EL (cell line): ENCODE measurements at regions not wholly inside any gene's neighbourhood (a gene's known extent, or its start where the extent isn't known, plus 50 kb on each side); places are given as distances from the start of the nearest gene placed in this dataset.
"Not testable (repeated sequence)": the region's sequence is repeated elsewhere in the genome, so short reads cannot be mapped to it uniquely, and the experiment has no call there.

ENCODE experiments used
- DNase-seq: peaks from one replicate; pipeline ENCODE4 v3.0.0-alpha.2; 2016

DNA sequence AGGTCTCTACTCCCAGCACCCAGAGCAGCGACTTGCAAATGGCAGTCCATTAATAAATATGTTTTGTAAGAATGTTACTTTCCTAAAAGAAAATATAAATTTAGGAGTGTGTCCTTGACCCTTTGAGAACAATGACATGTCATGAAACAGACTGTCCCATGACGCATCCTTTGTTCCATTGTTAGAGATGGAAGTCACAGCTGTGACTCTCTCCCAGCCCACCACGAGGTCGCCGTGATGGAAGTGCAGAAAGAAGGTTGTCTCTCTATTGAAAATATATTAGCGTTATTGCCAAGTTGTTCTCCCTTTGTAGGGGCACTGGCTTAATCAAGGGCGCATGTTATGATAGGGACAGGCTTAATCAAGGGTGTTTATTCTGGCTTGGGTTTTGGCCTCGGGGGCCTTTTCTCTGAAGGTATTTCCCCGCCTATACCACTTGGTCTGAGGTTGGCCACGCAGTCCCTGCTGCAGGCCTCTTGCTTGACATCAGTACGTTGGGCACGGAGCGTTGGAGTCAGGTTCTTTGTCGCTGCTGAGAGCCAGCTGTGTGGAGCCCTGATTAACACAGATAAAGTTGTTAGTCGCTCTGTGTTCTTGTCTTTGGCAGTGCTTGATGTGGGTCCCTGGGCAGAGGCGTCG, 126.7 kb upstream of the ZNF536 start:
- no peak for DNase-seq

DNA sequence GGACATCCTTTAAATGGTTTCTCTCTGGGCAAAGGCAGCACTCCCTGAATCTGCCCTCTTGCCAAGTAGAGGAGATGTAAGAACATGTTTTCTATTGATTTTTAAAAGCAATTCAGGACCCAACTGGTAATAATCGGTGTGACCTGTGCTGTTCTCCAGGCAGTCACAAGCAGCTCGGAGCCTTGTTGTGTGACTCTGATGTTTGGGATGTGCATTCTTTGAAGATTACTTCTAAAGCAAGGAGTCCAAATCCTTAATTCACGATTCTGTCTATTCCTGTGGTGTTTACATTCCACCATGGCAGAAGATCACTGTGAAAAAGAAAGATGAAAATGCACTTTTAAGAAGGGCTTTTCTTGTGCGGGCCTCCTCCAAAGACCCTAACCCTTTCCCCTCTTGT, 122.3 kb upstream of the ZNF536 start:
- DNase-seq = no peak

- no peak for DNase-seq
These were observed 120.0 kb upstream of the ZNF536 start for GRCh38 chr19:30252214-30252613.

GRCh38 chr19:30253581-30253996, 118.6 kb upstream of the ZNF536 start:
- DNase-seq = no peak

DNA sequence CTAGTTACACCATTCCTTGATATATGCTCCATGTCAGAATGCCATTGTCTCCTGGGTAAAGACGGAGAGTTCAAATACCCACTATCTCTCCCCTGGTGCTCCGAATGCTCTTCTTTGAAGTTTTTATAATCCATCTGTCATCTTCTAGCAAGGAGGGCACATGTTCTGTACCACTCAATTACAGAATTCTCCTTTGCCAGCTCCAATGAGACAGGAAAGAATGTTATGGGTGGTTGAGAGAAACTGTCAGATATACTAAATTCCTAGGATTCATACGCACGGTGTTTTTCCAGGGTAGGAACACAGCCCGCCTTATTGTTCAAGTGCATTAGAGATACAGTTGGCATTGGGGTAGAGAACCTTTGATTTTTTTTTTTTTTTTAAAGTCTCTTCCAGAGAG, 118.0 kb upstream of the ZNF536 start:
- no peak for DNase-seq

DNA sequence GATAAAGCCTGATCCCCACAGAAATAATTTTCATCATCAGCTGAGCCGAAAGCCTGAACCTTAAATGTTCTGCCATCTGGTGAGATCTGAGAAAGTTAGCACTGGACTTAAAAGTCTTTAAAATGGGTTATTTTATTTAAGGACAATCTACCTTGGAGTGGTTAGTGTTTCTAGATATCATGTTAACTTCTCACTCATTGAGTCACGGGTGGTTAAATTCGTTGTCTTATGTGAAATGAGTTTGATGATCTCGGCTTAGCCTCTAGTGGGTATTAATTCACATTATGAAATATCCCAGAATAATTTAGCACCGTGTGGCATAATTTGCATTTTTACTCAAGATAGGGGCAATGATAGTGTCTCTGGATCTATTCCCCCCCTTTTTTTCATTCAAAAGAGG, 117.4 kb upstream of the ZNF536 start:
- no peak for DNase-seq

- no peak for DNase-seq
These were observed 116.2 kb upstream of the ZNF536 start for GRCh38 chr19:30255791-30256495.

GRCh38 chr19:30256496-30256850, 115.7 kb upstream of the ZNF536 start:
- no peak for DNase-seq

- no peak for DNase-seq
These were observed 108.3 kb upstream of the ZNF536 start for GRCh38 chr19:30263830-30264381.

DNA sequence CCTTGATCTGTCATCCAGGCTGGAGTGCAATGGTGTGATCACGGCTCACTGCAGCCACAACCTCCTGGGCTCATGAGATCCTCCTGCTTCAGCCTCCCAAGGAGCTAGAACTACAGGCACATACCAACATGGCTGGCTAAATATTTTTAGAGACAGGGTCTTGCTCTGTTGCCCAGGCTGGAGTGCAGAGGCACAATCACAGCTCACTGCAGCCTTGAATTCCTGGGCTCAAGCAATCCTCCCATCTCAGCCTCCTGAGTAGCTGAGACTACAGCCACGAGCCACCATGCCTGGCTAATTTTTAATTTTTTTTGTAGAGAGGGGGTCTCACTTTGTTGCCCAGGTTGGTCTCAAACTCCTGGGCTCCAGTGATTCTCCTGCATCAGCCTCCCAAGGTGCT, 106.3 kb upstream of the ZNF536 start:
- DNase-seq = not testable (repeated sequence)

DNA sequence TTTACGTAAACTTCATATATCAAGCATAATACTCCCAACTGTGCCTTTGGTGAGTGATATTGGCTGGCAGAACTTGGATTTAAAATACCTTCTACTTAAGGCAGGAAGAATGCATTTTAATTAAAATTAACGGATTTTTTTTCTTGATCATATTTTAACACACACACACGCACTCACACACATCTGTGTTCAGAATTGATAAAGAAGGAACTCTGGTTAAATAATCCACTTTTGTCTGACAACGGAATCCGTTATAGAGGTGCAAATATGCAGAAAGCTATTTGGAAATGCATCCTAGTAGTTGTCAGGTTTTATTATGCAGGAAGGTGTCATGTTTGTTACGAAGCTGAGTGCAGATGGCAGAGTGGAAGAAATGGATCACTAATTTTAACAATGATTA, 105.5 kb upstream of the ZNF536 start:
- DNase-seq = no peak

DNA sequence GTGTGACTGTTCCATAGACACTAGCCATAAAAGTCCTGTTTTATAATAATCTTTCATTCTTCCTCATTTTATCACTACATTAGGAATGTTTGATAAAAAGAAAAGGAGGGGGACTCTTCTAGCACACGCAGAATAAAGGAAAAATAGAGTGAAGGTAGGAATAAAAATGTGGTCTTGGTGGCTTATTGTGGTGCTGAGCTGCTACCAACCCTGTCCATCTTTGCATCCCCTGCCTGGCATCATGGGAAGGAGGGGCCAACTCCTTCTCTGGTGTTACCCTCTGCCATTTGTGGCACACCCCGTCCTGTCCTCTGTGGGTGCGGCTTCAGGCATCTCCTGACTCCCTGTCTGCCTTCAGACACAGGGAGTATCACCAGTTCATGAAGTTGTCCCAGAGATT, 104.9 kb upstream of the ZNF536 start:
- no peak for DNase-seq

- no peak for DNase-seq
These were observed 103.6 kb upstream of the ZNF536 start for GRCh38 chr19:30268601-30269000.

- no peak for DNase-seq
These were observed 102.5 kb upstream of the ZNF536 start for GRCh38 chr19:30269638-30270037.

DNA sequence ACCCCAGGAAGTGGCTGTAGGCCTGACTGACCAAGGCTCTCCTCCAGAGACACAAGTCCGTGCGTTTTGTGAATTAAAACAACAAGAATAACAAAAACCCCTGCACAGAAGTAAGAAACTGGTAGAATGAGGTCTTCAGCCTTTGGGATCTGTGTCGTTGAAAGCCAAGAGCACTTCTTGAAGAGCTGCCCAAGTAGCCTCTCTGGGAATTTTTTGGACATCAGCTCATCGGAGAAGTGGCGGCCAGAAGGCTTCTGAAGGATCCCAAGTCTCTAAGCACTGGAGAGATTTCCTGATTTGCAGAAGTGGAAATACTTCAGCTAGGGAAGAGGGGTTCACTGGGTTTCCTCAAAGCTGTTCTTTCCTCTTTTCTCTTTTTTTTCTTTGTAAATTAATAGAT, 100.4 kb upstream of the ZNF536 start:
- DNase-seq = no peak

DNA sequence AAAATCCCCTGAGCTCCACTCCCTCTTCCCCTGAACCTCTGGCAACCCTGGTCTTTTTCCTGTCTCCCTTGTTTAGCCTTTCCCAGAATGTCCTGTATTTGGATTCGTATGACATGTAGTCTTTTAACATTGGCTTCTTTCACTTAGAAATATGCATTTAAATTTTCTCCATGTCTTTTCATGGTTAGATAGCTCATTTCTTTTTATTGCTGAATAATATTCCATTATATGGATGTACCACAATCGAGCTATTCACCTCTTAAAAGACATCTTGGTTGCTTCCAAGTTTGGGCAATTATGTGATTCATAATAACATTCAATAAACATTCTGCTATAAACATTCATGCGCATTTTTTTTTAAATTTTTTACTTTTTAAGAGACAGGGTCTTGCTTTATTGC, 99.6 kb upstream of the ZNF536 start:
- DNase-seq = no peak

DNA sequence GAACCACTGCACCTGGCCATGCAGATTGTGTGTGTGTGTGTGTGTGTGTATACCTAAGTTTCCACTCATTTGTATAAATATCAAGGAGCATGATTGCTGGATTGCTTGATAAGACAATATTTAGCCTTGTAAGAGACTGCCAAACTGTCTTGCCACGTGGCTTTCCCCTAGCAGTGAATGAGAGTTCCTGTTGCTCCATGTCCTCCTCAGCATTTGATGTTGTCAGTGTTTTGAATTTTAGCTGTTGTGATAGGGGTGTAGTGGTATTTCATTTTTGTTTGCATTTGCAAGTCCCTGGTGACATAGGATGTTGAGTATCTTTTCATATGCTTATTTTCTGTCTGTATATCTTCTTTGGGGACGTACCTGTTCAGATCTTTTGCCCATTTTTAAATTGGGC, 99.0 kb upstream of the ZNF536 start:
- no peak for DNase-seq

DNA sequence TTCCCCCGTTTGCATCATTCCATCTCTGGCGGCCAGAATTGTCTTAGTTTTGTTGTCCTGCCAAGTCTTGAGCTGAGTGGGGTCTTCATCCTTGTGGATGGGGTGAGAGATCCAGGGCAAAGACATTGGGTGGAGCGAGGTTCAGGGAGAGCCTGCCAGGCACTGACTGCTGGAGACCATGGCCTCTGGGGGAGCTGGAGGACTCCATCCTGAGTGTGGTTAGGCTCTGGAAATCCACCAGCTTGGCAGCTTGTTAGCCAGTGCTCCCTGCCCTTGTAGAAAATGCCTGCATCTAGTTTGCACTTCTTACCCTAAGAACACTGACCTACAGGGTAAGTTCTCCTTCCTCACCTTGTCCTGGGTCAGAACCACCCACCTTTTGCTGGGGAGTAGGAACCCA, 97.2 kb upstream of the ZNF536 start:
- DNase-seq = no peak

- DNase-seq = no peak
These were observed 95.9 kb upstream of the ZNF536 start for GRCh38 chr19:30276011-30276882.

DNA sequence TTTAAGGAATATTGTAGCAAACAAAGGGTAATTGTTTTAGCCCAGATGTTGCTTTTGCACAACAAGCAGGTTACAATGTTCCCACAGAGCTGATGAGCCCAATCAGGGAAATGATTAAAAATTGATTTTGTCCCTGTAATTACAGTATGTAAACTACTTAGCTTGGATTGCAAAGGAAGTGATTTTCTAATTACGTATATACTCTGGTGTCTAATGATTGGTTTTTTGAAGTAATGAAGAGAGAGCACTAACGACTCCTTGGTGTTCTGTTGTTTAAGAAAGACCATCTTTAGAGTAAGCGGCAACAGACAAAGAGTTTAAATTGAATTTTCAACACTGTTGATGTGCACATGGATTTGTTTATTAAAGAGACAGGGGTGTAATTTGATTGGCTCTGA, 95.3 kb upstream of the ZNF536 start:
- no peak for DNase-seq

- DNase-seq = no peak
These were observed 94.0 kb upstream of the ZNF536 start for GRCh38 chr19:30277941-30278881.

GRCh38 chr19:30278882-30279254, 93.3 kb upstream of the ZNF536 start:
- DNase-seq = no peak

DNA sequence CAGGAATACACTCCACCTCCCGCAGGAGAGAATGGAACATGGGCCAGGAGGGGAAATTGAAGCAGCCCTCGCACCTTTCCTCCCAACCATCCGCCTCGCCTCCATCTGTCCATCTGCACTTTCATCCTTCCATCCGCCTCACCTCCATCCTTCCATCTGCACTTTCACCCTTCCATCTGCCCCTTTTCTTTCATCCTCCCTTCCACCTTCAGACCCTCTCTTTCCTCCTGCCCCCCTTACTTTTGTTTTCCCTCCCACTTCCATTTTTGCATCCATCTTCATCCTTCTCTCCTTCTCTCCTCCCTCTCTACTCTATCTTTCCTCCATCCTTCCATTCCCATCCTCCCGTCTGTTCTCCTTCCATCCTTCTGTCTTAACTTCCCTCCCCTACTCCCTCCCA, 92.2 kb upstream of the ZNF536 start:
- no peak for DNase-seq
